HG02885 (cell line): ENCODE measurements at regions not wholly inside any gene's neighbourhood (a gene's known extent, or its start where the extent isn't known, plus 50 kb on each side); places are given as distances from the start of the nearest gene placed in this dataset.
"Not testable (repeated sequence)": the region's sequence is repeated elsewhere in the genome, so short reads cannot be mapped to it uniquely, and the experiment has no call there.

Experiments used
- ATAC-seq: cut with Tn5 transposase; IDR thresholded peaks from one replicate; pipeline ENCODE4 v1.9.1; 2021; ENCODE audit warnings: mild to moderate bottlenecking; ENCODE audit not compliant: unreplicated experiment, poor library complexity

GRCh38 chr1:101128211-101128727, 102.7 kb upstream of the DPH5 start:
- ATAC-seq = peak; percentile 98

- no peak for ATAC-seq
Observed at GRCh38 chr1:101124405-101124804, 98.8 kb upstream of the DPH5 start.

- ATAC-seq = not testable (repeated sequence)
Observed at GRCh38 chr1:101123904-101124303, 98.3 kb upstream of the DPH5 start.

GRCh38 chr1:101122452-101123166, 97.0 kb upstream of the DPH5 start:
- peak; percentile 98 for ATAC-seq

- no peak for ATAC-seq
Observed at GRCh38 chr1:101121975-101122374, 96.4 kb upstream of the DPH5 start.

- no peak for ATAC-seq
Observed at GRCh38 chr1:101121504-101121903, 95.9 kb upstream of the DPH5 start.

- ATAC-seq = no peak
Observed at GRCh38 chr1:101120868-101121267, 95.3 kb upstream of the DPH5 start.

GRCh38 chr1:101119289-101119688, 93.7 kb upstream of the DPH5 start:
- no peak for ATAC-seq

- no peak for ATAC-seq
Observed at GRCh38 chr1:101116006-101116405, 90.4 kb upstream of the DPH5 start.

GRCh38 chr1:101115112-101115511, 89.5 kb upstream of the DPH5 start:
- no peak for ATAC-seq

- ATAC-seq = not testable (repeated sequence)
Observed at GRCh38 chr1:101114128-101114527, 88.5 kb upstream of the DPH5 start.

- peak; percentile 91 for ATAC-seq
Observed at GRCh38 chr1:101112051-101112780, 86.6 kb upstream of the DPH5 start.

- no peak for ATAC-seq
Observed at GRCh38 chr1:101111461-101111860, 85.9 kb upstream of the DPH5 start.

- no peak for ATAC-seq
Observed at GRCh38 chr1:101109791-101110190, 84.2 kb upstream of the DPH5 start.

GRCh38 chr1:101108111-101108500, 82.5 kb upstream of the DPH5 start:
- ATAC-seq = no peak

- no peak for ATAC-seq
Observed at GRCh38 chr1:101107496-101108110, 82.0 kb upstream of the DPH5 start.

GRCh38 chr1:101105877-101106276, 80.3 kb upstream of the DPH5 start:
- ATAC-seq = no peak

- ATAC-seq = no peak
Observed at GRCh38 chr1:101102426-101103156, 77.0 kb upstream of the DPH5 start.

- ATAC-seq = no peak
Observed at GRCh38 chr1:101101360-101101759, 75.8 kb upstream of the DPH5 start.

- no peak for ATAC-seq
Observed at GRCh38 chr1:101100674-101101073, 75.1 kb upstream of the DPH5 start.

- no peak for ATAC-seq
Observed at GRCh38 chr1:101098907-101099306, 73.3 kb upstream of the DPH5 start.
